H1 (cell line): ENCODE measurements at regions not wholly inside any gene's neighbourhood (a gene's known extent, or its start where the extent isn't known, plus 50 kb on each side); places are given as distances from the start of the nearest gene placed in this dataset.

Experiments used
- CTCF ChIA-PET: fragments of 300-600 bp; sonication (Branson Sonifier 250); formaldehyde crosslinking; loops from one replicate; lab custom pipeline; 2021; ENCODE audit not compliant: partially characterized antibody; lab: Charles Lee
- POLR2A ChIA-PET: fragments of 300-600 bp; sonication (Branson Sonifier 250); formaldehyde crosslinking; loops from one replicate; lab custom pipeline; 2021; ENCODE audit warnings: inconsistent platforms; ENCODE audit not compliant: partially characterized antibody; lab: Charles Lee
- DNase-seq, 2 experiments: peaks; one replicate each; pipeline versions ENCODE4 v3.0.0 to v3.0.0-alpha.2; 2010 to 2022; ENCODE audit warnings: low spot score in 2 of 2, low read depth in 1 of 2, mixed read lengths in 1 of 2
- FAIRE-seq: peaks from 2 replicates; lab custom pipeline; 2011; peaks lifted over from hg19 to GRCh38; lab: Jason Lieb, UNC
- H2AFZ ChIP-seq: 2 replicates; pipeline ENCODE4 v1.8.1; 2012; ENCODE audit warnings: low read length, inconsistent platforms
- H2AK5ac ChIP-seq: 2 replicates; pipeline ENCODE4 v1.6.1; 2013; ENCODE audit warnings: low read depth, low read length
- H2BK120ac ChIP-seq: replicated peaks from 2 replicates; pipeline ENCODE3; 2013; ENCODE audit warnings: low read depth, low read length, inconsistent platforms
- H2BK12ac ChIP-seq: 2 replicates; pipeline ENCODE4 v1.6.1; 2013; ENCODE audit warnings: low read depth, low read length
- H2BK15ac ChIP-seq: 2 replicates; pipeline ENCODE4 v1.6.1; 2013; ENCODE audit warnings: low read length
- H2BK20ac ChIP-seq: 2 replicates; pipeline ENCODE4 v1.6.1; 2013; ENCODE audit warnings: low read length
- H2BK5ac ChIP-seq: 2 replicates; pipeline ENCODE4 v1.6.1; 2013; ENCODE audit warnings: low read depth, low read length
- H3K14ac ChIP-seq: 2 replicates; pipeline ENCODE4 v1.6.1; 2013; ENCODE audit warnings: inconsistent platforms; ENCODE audit not compliant: insufficient read length
- H3K18ac ChIP-seq: 2 replicates; pipeline ENCODE4 v1.6.1; 2013; ENCODE audit warnings: low read length; ENCODE audit errors: extremely low read depth
- H3K23ac ChIP-seq: 2 replicates; pipeline ENCODE4 v1.6.1; 2013; ENCODE audit warnings: inconsistent platforms; ENCODE audit not compliant: insufficient read length
- H3K23me2 ChIP-seq: 2 replicates; pipeline ENCODE4 v1.6.1; 2013; ENCODE audit warnings: low read depth, low read length
- H3K27ac ChIP-seq: 2 replicates; pipeline ENCODE4 v1.6.1; 2011; ENCODE audit warnings: low read depth, low read length, inconsistent platforms
- H3K27me3 ChIP-seq, 4 experiments: replicated peaks in 1 of 4; 1 replicate in 1 of 4; 2 replicates in 3 of 4; pipeline versions ENCODE4 v1.6.1 to v1.8.1; 2011 to 2013; ENCODE audit warnings: low read length in 3 of 4, mild to moderate bottlenecking in 3 of 4, inconsistent platforms in 2 of 4, mixed read lengths in 2 of 4, moderate library complexity in 1 of 4; ENCODE audit not compliant: control insufficient read depth in 3 of 4, insufficient read depth in 3 of 4; ENCODE audit errors: extremely low read depth in 1 of 4
- H3K36me3 ChIP-seq, 4 experiments: 2 replicates each; pipeline versions ENCODE4 v1.6.1 to v1.8.1; 2011 to 2013; ENCODE audit warnings: mild to moderate bottlenecking in 4 of 4, low read length in 3 of 4, moderate library complexity in 2 of 4, control low read depth in 1 of 4, inconsistent platforms in 1 of 4; ENCODE audit not compliant: insufficient read depth in 4 of 4, control insufficient read depth in 2 of 4
- H3K4ac ChIP-seq: replicated peaks from 2 replicates; pipeline ENCODE3; 2013; ENCODE audit warnings: low read length, low read depth, mixed read lengths, inconsistent platforms; ENCODE audit not compliant: insufficient read length
- H3K4me1 ChIP-seq, 4 experiments: replicated peaks in 1 of 4; 1 replicate in 1 of 4; 2 replicates in 3 of 4; pipeline versions ENCODE4 v1.6.1 to v1.8.1; 2011 to 2013; ENCODE audit warnings: low read length in 3 of 4, inconsistent platforms in 2 of 4, mixed read lengths in 1 of 4; ENCODE audit not compliant: insufficient read depth in 4 of 4, control insufficient read depth in 3 of 4
- H3K4me2 ChIP-seq, 2 experiments: 2 replicates each; pipeline versions ENCODE4 v1.6.1 to v1.8.1; 2011 to 2013; ENCODE audit warnings: low read depth in 2 of 2, low read length in 2 of 2, control low read depth in 1 of 2, inconsistent platforms in 1 of 2, mild to moderate bottlenecking in 1 of 2; ENCODE audit not compliant: insufficient read depth in 1 of 2
- H3K4me3 ChIP-seq, 4 experiments: fragments of 200-600, 300-600 bp in 1 of 4; sonication (generic), shearing (Covaris generic), sonication (Bioruptor Twin) in 1 of 4; 2 replicates each; pipeline versions ENCODE4 v1.5.1 to v1.8.1; 2011 to 2016; ENCODE audit warnings: low read length in 4 of 4, low read depth in 3 of 4, control low read depth in 2 of 4, inconsistent platforms in 2 of 4, mild to moderate bottlenecking in 2 of 4, mixed read lengths in 1 of 4, moderate library complexity in 1 of 4; ENCODE audit not compliant: insufficient read depth in 2 of 4; ENCODE audit errors: extremely low read depth in 1 of 4
- H3K56ac ChIP-seq: replicated peaks from 2 replicates; pipeline ENCODE3; 2013; ENCODE audit warnings: low read depth, mild to moderate bottlenecking, mixed read lengths, low read length, inconsistent platforms; ENCODE audit not compliant: insufficient read length
- H3K79me1 ChIP-seq: 2 replicates; pipeline ENCODE4 v1.6.1; 2013; ENCODE audit warnings: low read depth, low read length, control low read depth
- H3K79me2 ChIP-seq, 2 experiments: 2 replicates each; pipeline versions ENCODE4 v1.6.1 to v1.8.1; 2012 to 2013; ENCODE audit warnings: low read length in 2 of 2, mild to moderate bottlenecking in 2 of 2, inconsistent platforms in 1 of 2; ENCODE audit not compliant: insufficient read depth in 2 of 2, control insufficient read depth in 1 of 2
- H3K9ac ChIP-seq, 4 experiments: replicated peaks in 1 of 4; 1 replicate in 1 of 4; 2 replicates in 3 of 4; pipeline versions ENCODE4 v1.6.1 to v1.8.1; 2011 to 2013; ENCODE audit warnings: low read depth in 3 of 4, low read length in 3 of 4, control low read depth in 2 of 4, mild to moderate bottlenecking in 2 of 4, moderate library complexity in 2 of 4, inconsistent platforms in 1 of 4; ENCODE audit errors: extremely low read depth in 1 of 4
- H3K9me3 ChIP-seq, 2 experiments: 2 replicates each; pipeline versions ENCODE4 v1.6.1 to v1.8.1; 2012 to 2013; ENCODE audit warnings: mild to moderate bottlenecking in 2 of 2, moderate library complexity in 2 of 2, control low read depth in 1 of 2, inconsistent platforms in 1 of 2, low read depth in 1 of 2, low read length in 1 of 2, mixed read lengths in 1 of 2; ENCODE audit not compliant: insufficient read depth in 2 of 2
- H4K20me1 ChIP-seq, 2 experiments: replicated peaks in 1 of 2; 2 replicates each; pipeline versions ENCODE3 to v1.8.1; 2011 to 2013; ENCODE audit warnings: inconsistent platforms in 2 of 2, low read length in 2 of 2, mild to moderate bottlenecking in 1 of 2; ENCODE audit not compliant: insufficient read depth in 2 of 2, control insufficient read depth in 1 of 2
- H4K5ac ChIP-seq: 2 replicates; pipeline ENCODE4 v1.6.1; 2013; ENCODE audit warnings: low read length, low read depth, mixed read lengths, inconsistent platforms; ENCODE audit not compliant: insufficient read length
- H4K8ac ChIP-seq: 2 replicates; pipeline ENCODE4 v1.8.0; 2013; ENCODE audit warnings: mild to moderate bottlenecking, moderate library complexity, low read length, inconsistent platforms; ENCODE audit not compliant: insufficient read depth; ENCODE audit errors: extremely low read depth
- H4K91ac ChIP-seq: replicated peaks from 2 replicates; pipeline ENCODE3; 2013; ENCODE audit warnings: low read length, mixed read lengths, inconsistent platforms; ENCODE audit not compliant: insufficient read length
- CBX5 ChIP-seq: fragments of 300-800, 300-1000 bp; sonication (generic); IDR thresholded peaks from 2 replicates; pipeline ENCODE4 v1.7.1; 2016; ENCODE audit warnings: antibody characterized with exemption, low read length, low read depth
- CBX8 ChIP-seq: fragments of 300-800, 300-1000 bp; sonication (generic); IDR thresholded peaks from 2 replicates; pipeline ENCODE4 v1.7.1; 2016; ENCODE audit warnings: low read depth, low read length, borderline replicate concordance
- CREB1 ChIP-seq: IDR thresholded peaks from 2 replicates; pipeline ENCODE4 v1.6.1; 2012; ENCODE audit warnings: inconsistent platforms
- FOSL1 ChIP-seq: IDR thresholded peaks from 2 replicates; pipeline ENCODE4 v1.6.1; 2011; ENCODE audit warnings: mild to moderate bottlenecking, low read depth, low read length, moderate library complexity; ENCODE audit not compliant: insufficient read depth
- POLR2AphosphoS5 ChIP-seq: IDR thresholded peaks from 2 replicates; pipeline ENCODE4 v1.6.1; 2011; ENCODE audit warnings: low read depth, low read length
- SAP30 ChIP-seq: fragments of 300-600 bp; sonication (generic); IDR thresholded peaks from 2 replicates; pipeline ENCODE4 v1.7.1; 2012; ENCODE audit warnings: low read length, moderate library complexity, mild to moderate bottlenecking, inconsistent platforms; ENCODE audit not compliant: insufficient read depth, insufficient replicate concordance
- SIRT6 ChIP-seq: IDR thresholded peaks from one replicate; pipeline ENCODE4 v1.7.1; 2012; ENCODE audit warnings: low read length, inconsistent platforms
- SP1 ChIP-seq: IDR thresholded peaks from 2 replicates; pipeline ENCODE4 v1.6.1; 2011; ENCODE audit warnings: low read depth, low read length
- SUZ12 ChIP-seq: fragments of 200-600 bp; sonication (generic); IDR thresholded peaks from 2 replicates; pipeline ENCODE4 v1.6.1; 2012; ENCODE audit warnings: mild to moderate bottlenecking, inconsistent platforms, low read length, moderate library complexity, mixed read lengths
- TAF7 ChIP-seq: optimal IDR thresholded peaks from 2 replicates; pipeline ENCODE3; 2011; ENCODE audit warnings: low read depth, mild to moderate bottlenecking, inconsistent platforms, low read length, moderate library complexity, borderline replicate concordance
- TBP ChIP-seq: IDR thresholded peaks from 2 replicates; pipeline ENCODE4 v1.6.1; 2011; ENCODE audit warnings: low read depth, low read length, improper control_type of control experiment
- ZNF274 ChIP-seq: IDR thresholded peaks from 2 replicates; pipeline ENCODE4 v1.7.0; 2012; ENCODE audit warnings: low read length, borderline replicate concordance; ENCODE audit errors: extremely low read depth
- WGBS, 2 experiments: shearing (Covaris generic) in 1 of 2; methylation state at CpG; one replicate each; pipeline versions ENCODE4 v1.1.6 to v1.1.7; 2013 to 2015; ENCODE audit warnings: low lambda C conversion rate in 2 of 2, mixed read lengths in 2 of 2, inconsistent platforms in 1 of 2, low coverage in 1 of 2, missing lambda C conversion rate in 1 of 2; ENCODE audit not compliant: insufficient replicate concordance in 2 of 2, insufficient coverage in 1 of 2, insufficient read length in 1 of 2; ENCODE audit errors: extremely low coverage in 1 of 2, missing lambda C conversion rate in 1 of 2; 5-methylcytosine and 5-hydroxymethylcytosine counted together

DNA sequence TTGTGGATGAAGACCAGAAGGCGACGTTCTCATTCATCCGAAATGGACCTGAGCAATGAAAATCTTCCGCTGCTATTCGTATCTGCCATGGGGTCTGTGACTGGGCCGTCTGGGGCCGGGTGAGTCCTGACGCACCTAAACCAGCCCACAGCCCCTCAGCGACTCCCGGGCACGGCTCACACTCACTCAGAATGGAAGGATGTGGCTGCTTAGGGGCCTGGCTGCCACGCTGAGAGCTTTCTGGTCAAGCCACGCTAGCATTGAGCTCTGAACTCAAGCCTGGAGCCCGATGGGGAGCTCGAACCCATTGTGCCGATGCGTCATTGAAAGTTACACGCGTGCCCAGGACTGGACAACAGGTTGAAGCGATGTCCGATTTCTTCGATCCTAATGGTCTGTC is 97.8 kb downstream of the MRPL36 start:
- H4K8ac ChIP-seq, result peak overlapping the region; percentile 39
- H3K79me2 ChIP-seq, result no peaks in the 10 kb centered on the region
- no peak overlapping the region for H3K56ac ChIP-seq
- ChIA-PET CTCF (interaction anchor here (1.0 to 1.4 kb wide), 5 partner anchors 9 to 96 kb away, joined by 3 to 5 read pairs (median 4); no protein-coding TSS in a partner anchor), POLR2A (no interaction called here)
- no peak overlapping the region for H3K23ac ChIP-seq
- no peak overlapping the region for H3K27ac ChIP-seq
- peaks cover 0 to 9% (median 0%) of the 10 kb centered on the region in 4 experiments; a peak in 2 of 7 replicates for H3K4me1 ChIP-seq
- H2AFZ ChIP-seq, result peak overlapping the region; percentile 18; the same call in 1 of the 2 replicates
- FAIRE-seq (no peak), DNase-seq (peak in 1 of 2 experiments; percentile 48)
- H3K9ac ChIP-seq, result no peak overlapping the region
- no peaks in the 10 kb centered on the region for H3K23me2 ChIP-seq
- TF ChIP-seq SIRT6 (no peak), TBP (no peak), SAP30 (no peak), SUZ12 (no peak), POLR2AphosphoS5 (no peak), CREB1 (no peak), ZNF274 (no peak), CBX8 (no peak), SP1 (no peak), FOSL1 (no peak), CBX5 (no peak), TAF7 (no peak)
- H3K14ac ChIP-seq, result no peak overlapping the region
- H2AK5ac ChIP-seq, result no peak overlapping the region
- no peaks in the 10 kb centered on the region for H3K36me3 ChIP-seq
- H3K27me3 ChIP-seq, result no peaks in the 10 kb centered on the region
- no peak overlapping the region for H2BK120ac ChIP-seq
- 89% methylated on average over 22 of the region's 22 CpGs; no CpG with 5 or more reads in 1 of the 2 experiments for WGBS, 2 experiments
- no peak overlapping the region for H3K4me2 ChIP-seq
- peaks cover 0 to 5% of the 10 kb centered on the region in 2 experiments; a peak in 2 of 4 replicates for H3K9me3 ChIP-seq
- H3K18ac ChIP-seq, result no peak overlapping the region
- no peak overlapping the region for H3K4ac ChIP-seq
- H2BK5ac ChIP-seq, result no peak overlapping the region
- H2BK15ac ChIP-seq, result no peak overlapping the region
- 0 out of 2 replicates have a peak overlapping the region, but pooled peaks have one; percentile 35 for H2BK12ac ChIP-seq
- no peaks in the 10 kb centered on the region for H3K79me1 ChIP-seq
- H4K20me1 ChIP-seq, result no peaks in the 10 kb centered on the region
- H2BK20ac ChIP-seq, result 0 out of 2 replicates have a peak overlapping the region, but pooled peaks have one; percentile 72
- peak overlapping the region; percentile 70 for H4K91ac ChIP-seq
- H3K4me3 ChIP-seq, result no peak overlapping the region
- H4K5ac ChIP-seq, result no peak overlapping the region
